ENCODE measurements at regions not wholly inside any gene's neighbourhood (a gene's known extent, or its start where the extent isn't known, plus 50 kb on each side); places are given as distances from the start of the nearest gene placed in this dataset.

DNA sequence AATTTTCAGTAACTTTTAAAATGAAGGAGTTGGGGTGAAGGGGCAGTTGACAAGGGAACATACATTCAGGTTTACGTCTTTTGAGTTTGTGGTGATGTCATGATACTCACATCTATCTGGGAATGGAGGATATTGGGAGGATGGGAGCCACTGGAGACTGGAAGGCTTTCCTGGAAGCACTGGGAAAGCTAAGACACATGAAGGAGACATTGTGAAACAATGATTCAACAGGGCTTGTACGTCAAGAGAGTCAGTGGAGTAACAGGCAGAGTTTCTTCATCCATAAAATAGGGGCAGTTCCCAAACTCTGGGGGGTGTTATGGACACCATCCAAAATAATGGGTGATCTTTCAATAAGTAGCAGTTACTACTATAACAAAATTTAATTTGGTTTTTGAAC lies 572.8 kb downstream of the CCDC171 start:
- TF ChIP-seq, protein P1, sequence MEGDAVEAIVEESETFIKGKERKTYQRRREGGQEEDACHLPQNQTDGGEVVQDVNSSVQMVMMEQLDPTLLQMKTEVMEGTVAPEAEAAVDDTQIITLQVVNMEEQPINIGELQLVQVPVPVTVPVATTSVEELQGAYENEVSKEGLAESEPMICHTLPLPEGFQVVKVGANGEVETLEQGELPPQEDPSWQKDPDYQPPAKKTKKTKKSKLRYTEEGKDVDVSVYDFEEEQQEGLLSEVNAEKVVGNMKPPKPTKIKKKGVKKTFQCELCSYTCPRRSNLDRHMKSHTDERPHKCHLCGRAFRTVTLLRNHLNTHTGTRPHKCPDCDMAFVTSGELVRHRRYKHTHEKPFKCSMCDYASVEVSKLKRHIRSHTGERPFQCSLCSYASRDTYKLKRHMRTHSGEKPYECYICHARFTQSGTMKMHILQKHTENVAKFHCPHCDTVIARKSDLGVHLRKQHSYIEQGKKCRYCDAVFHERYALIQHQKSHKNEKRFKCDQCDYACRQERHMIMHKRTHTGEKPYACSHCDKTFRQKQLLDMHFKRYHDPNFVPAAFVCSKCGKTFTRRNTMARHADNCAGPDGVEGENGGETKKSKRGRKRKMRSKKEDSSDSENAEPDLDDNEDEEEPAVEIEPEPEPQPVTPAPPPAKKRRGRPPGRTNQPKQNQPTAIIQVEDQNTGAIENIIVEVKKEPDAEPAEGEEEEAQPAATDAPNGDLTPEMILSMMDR (IDR thresholded peaks at IDR 0.05): no peak
- TF ChIP-seq, protein P2, sequence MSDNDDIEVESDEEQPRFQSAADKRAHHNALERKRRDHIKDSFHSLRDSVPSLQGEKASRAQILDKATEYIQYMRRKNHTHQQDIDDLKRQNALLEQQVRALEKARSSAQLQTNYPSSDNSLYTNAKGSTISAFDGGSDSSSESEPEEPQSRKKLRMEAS (IDR thresholded peaks at IDR 0.05; ENCODE audit: low read depth): no peak
- no peak for TF ChIP-seq NRF1 (IDR thresholded peaks at IDR 0.05; ENCODE audit: low read depth, low read length)
- no peak for TF ChIP-seq SMC3 (IDR thresholded peaks at IDR 0.05; ENCODE audit: low read depth, low read length)
- no peak for TF ChIP-seq SIN3A (IDR thresholded peaks at IDR 0.05; ENCODE audit: borderline replicate concordance, low read depth, low read length)
- no peak for TF ChIP-seq RAD21 (IDR thresholded peaks at IDR 0.05; ENCODE audit: low read length)
- no peak for TF ChIP-seq RXRA (IDR thresholded peaks at IDR 0.05; ENCODE audit: borderline replicate concordance, low read depth)
- TF ChIP-seq POLR2AphosphoS5 (IDR thresholded peaks at IDR 0.05; ENCODE audit: low read depth, low read length): no peak
- no peak for TF ChIP-seq RFX5 (IDR thresholded peaks at IDR 0.05; ENCODE audit: low read length)
- TF ChIP-seq RCOR1 (IDR thresholded peaks at IDR 0.05; ENCODE audit: low read length): no peak

Measured in SK-N-SH (cell line).